Natural killer cell (primary cell): ENCODE measurements at regions not wholly inside any gene's neighbourhood (a gene's known extent, or its start where the extent isn't known, plus 50 kb on each side); places are given as distances from the start of the nearest gene placed in this dataset.

Source experiments
- ATAC-seq, 3 donors: fragments of 150-1000 bp in 2 of 3; fragments of 200-7000 bp in 1 of 3; cut with Tn5 transposase; 1 replicate in 1 of 3; 2 replicates in 2 of 3; pipeline ENCODE4 v1.10.0; 2021; ENCODE audit warnings: mild to moderate bottlenecking in 2 of 3, moderate library complexity in 2 of 3
- DNase-seq, 2 donors: peaks; one replicate each; pipeline versions ENCODE4 v3.0.0 to v3.0.0-alpha.2; 2013 to 2021; ENCODE audit warnings: mixed read lengths in 1 of 2
- H3K27ac ChIP-seq: one replicate; pipeline ENCODE4 v1.5.1; 2013; ENCODE audit warnings: mild to moderate bottlenecking, low read length
- H3K27me3 ChIP-seq: one replicate; pipeline ENCODE4 v1.6.1; 2013; ENCODE audit warnings: low read length; ENCODE audit not compliant: control insufficient read depth, insufficient read depth
- H3K36me3 ChIP-seq: one replicate; pipeline ENCODE4 v1.6.1; 2013; ENCODE audit warnings: low read length; ENCODE audit not compliant: control insufficient read depth, insufficient read depth
- H3K4me1 ChIP-seq: one replicate; pipeline ENCODE4 v1.6.1; 2013; ENCODE audit warnings: low read length; ENCODE audit not compliant: control insufficient read depth, insufficient read depth
- H3K4me3 ChIP-seq: one replicate; pipeline ENCODE4 v1.5.1; 2013; ENCODE audit warnings: low read length
- H3K9me3 ChIP-seq: one replicate; pipeline ENCODE4 v1.6.1; 2013; ENCODE audit warnings: low read length; ENCODE audit not compliant: control insufficient read depth, insufficient read depth
- H3K27ac Mint-ChIP-seq, 2 donors: one replicate each; pipeline ENCODE4 v1.8.0; 2022; ENCODE audit warnings: mild to moderate bottlenecking in 2 of 2, mixed read lengths in 2 of 2, moderate library complexity in 1 of 2
- H3K27me3 Mint-ChIP-seq, 2 donors: one replicate each; pipeline ENCODE4 v1.8.0; 2022; ENCODE audit warnings: low read depth in 2 of 2, mixed read lengths in 2 of 2
- H3K36me3 Mint-ChIP-seq: one replicate; pipeline ENCODE4 v1.8.0; 2022; ENCODE audit warnings: mixed read lengths
- H3K4me1 Mint-ChIP-seq, 2 donors: one replicate each; pipeline ENCODE4 v1.8.0; 2022; ENCODE audit warnings: mixed read lengths in 2 of 2
- H3K4me3 Mint-ChIP-seq: one replicate; pipeline ENCODE4 v1.8.0; 2022; ENCODE audit warnings: mild to moderate bottlenecking, moderate library complexity, mixed read lengths
- H3K9me3 Mint-ChIP-seq, 2 donors: one replicate each; pipeline ENCODE4 v1.8.0; 2022; ENCODE audit warnings: mixed read lengths in 2 of 2
- CTCF ChIP-seq: fragments of 200-600 bp; IDR thresholded peaks from one replicate; pipeline ENCODE4 v1.8.0; 2022; ENCODE audit warnings: antibody characterized with exemption
- WGBS: methylation state at CpG from one replicate; pipeline ENCODE4 v1.1.7; 2013; ENCODE audit warnings: missing lambda C conversion rate; ENCODE audit not compliant: insufficient coverage; 5-methylcytosine and 5-hydroxymethylcytosine counted together
- intact Hi-C: fragments of 100-400 bp; cut with micrococcal nuclease; formaldehyde crosslinking; loops from one replicate; pipeline ENCODE4 v1.14.2; 2022

- Mint-ChIP-seq H3K27ac (no peak overlapping the region), H3K4me3 (no peak overlapping the region), H3K9me3 (peaks cover 5 to 10% of the 10 kb centered on the region in 2 donors), H3K4me1 (no peaks in the 10 kb centered on the region), H3K36me3 (no peaks in the 10 kb centered on the region), H3K27me3 (no peaks in the 10 kb centered on the region)
- TF ChIP-seq CTCF = no peak
- no peak overlapping the region for H3K27ac ChIP-seq
- DNase-seq (no peak), ATAC-seq (no peak)
- no peaks in the 10 kb centered on the region for H3K27me3 ChIP-seq
- H3K4me1 ChIP-seq = no peaks in the 10 kb centered on the region
- no peaks in the 10 kb centered on the region for H3K9me3 ChIP-seq
- no peak overlapping the region for H3K4me3 ChIP-seq
- WGBS = 86% methylated on average over 8 of the region's 8 CpGs
- H3K36me3 ChIP-seq = no peaks in the 10 kb centered on the region
- intact Hi-C loops = no loop called here
Measured at GRCh38 chr2:226478109-226478809, 321.4 kb downstream of the IRS1 start.

GRCh38 chr2:226477221-226478108 is 322.2 kb downstream of the IRS1 start:
- WGBS = 91% methylated on average over 7 of the region's 10 CpGs
- H3K27me3 Mint-ChIP-seq = no peaks in the 10 kb centered on the region
- no peak overlapping the region for H3K4me3 Mint-ChIP-seq
- H3K36me3 Mint-ChIP-seq = no peaks in the 10 kb centered on the region
- no peaks in the 10 kb centered on the region for H3K27me3 ChIP-seq
- no peak overlapping the region for H3K27ac ChIP-seq
- no peak overlapping the region for H3K27ac Mint-ChIP-seq
- intact Hi-C loops = no loop called here
- H3K4me1 ChIP-seq = no peaks in the 10 kb centered on the region
- peaks cover 5 to 10% of the 10 kb centered on the region in 2 donors for H3K9me3 Mint-ChIP-seq
- no peak for ATAC-seq
- no peaks in the 10 kb centered on the region for H3K9me3 ChIP-seq
- DNase-seq = no peak
- no peak overlapping the region for H3K4me3 ChIP-seq
- no peak for TF ChIP-seq CTCF
- no peaks in the 10 kb centered on the region for H3K4me1 Mint-ChIP-seq
- H3K36me3 ChIP-seq = no peaks in the 10 kb centered on the region

GRCh38 chr2:226475650-226476049 is 324.0 kb downstream of the IRS1 start:
- H3K9me3 ChIP-seq = no peaks in the 10 kb centered on the region
- WGBS = 100% methylated on average over 1 of the region's 2 CpGs
- no peak overlapping the region for H3K27ac Mint-ChIP-seq
- no peak overlapping the region for H3K4me3 Mint-ChIP-seq
- no peaks in the 10 kb centered on the region for H3K36me3 ChIP-seq
- no peaks in the 10 kb centered on the region for H3K4me1 Mint-ChIP-seq
- no peak for ATAC-seq
- no peak for DNase-seq
- H3K27me3 ChIP-seq = no peaks in the 10 kb centered on the region
- no peak overlapping the region for H3K4me3 ChIP-seq
- TF ChIP-seq CTCF = no peak
- H3K9me3 Mint-ChIP-seq = peaks cover 5 to 10% of the 10 kb centered on the region in 2 donors
- no peak overlapping the region for H3K27ac ChIP-seq
- intact Hi-C loops = no loop called here
- H3K4me1 ChIP-seq = no peaks in the 10 kb centered on the region
- no peaks in the 10 kb centered on the region for H3K27me3 Mint-ChIP-seq
- H3K36me3 Mint-ChIP-seq = no peaks in the 10 kb centered on the region
